GM18526 (cell line): ENCODE measurements at regions not wholly inside any gene's neighbourhood (a gene's known extent, or its start where the extent isn't known, plus 50 kb on each side); places are given as distances from the start of the nearest gene placed in this dataset.

Experiments used
- POLR2A ChIP-seq: IDR thresholded peaks from 3 replicates; pipeline ENCODE4 v1.6.1; 2011; ENCODE audit not compliant: insufficient read length; ENCODE audit errors: extremely low read depth

GRCh38 chr12:131275824-131276223, 322.1 kb downstream of the ADGRD1 start:
- TF ChIP-seq POLR2A = no peak

GRCh38 chr12:131276501-131277185, 322.9 kb downstream of the ADGRD1 start:
- TF ChIP-seq POLR2A = no peak

GRCh38 chr12:131279281-131279921, 325.7 kb downstream of the ADGRD1 start:
- TF ChIP-seq POLR2A = no peak

- no peak for TF ChIP-seq POLR2A
These were observed 326.7 kb downstream of the ADGRD1 start for GRCh38 chr12:131280426-131280825.

- TF ChIP-seq POLR2A = no peak
These were observed 327.3 kb downstream of the ADGRD1 start for GRCh38 chr12:131281016-131281415.

GRCh38 chr12:131282292-131283080, 328.8 kb downstream of the ADGRD1 start:
- no peak for TF ChIP-seq POLR2A

- no peak for TF ChIP-seq POLR2A
These were observed 329.6 kb downstream of the ADGRD1 start for GRCh38 chr12:131283191-131283861.

- TF ChIP-seq POLR2A = no peak
These were observed 333.6 kb downstream of the ADGRD1 start for GRCh38 chr12:131287015-131287937.

GRCh38 chr12:131287938-131288764, 334.4 kb downstream of the ADGRD1 start:
- TF ChIP-seq POLR2A = no peak

GRCh38 chr12:131290255-131290959, 336.7 kb downstream of the ADGRD1 start:
- no peak for TF ChIP-seq POLR2A

- TF ChIP-seq POLR2A = no peak
These were observed 356.0 kb downstream of the ADGRD1 start for GRCh38 chr12:131309700-131310099.

GRCh38 chr12:131311764-131312163, 358.1 kb downstream of the ADGRD1 start:
- no peak for TF ChIP-seq POLR2A
